ENCODE measurements at regions not wholly inside any gene's neighbourhood (a gene's known extent, or its start where the extent isn't known, plus 50 kb on each side); places are given as distances from the start of the nearest gene placed in this dataset.

DNA sequence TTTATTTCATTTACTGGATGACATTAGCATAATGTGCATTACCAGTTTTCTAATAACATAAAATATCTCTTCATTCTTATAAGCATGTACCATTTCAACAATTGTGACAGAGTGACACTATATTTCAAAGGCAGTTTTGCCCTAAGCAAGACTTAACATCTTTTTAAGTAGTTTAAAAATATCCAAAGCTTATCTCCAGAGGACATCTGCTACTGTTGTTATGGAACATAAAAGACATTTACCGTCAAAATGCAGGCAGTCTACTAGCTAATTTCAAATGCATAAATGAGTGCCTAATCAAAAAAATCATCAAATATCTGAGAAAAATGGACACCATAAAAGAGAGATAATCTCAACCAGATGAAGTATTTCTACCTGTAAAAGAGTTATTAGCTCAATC is 782.4 kb upstream of the BRINP3 start:
- ATAC-seq (ENCODE audit: insufficient number of reproducible peaks, low FRiP score, low read depth): no peak
- TF ChIP-seq, protein P1, sequence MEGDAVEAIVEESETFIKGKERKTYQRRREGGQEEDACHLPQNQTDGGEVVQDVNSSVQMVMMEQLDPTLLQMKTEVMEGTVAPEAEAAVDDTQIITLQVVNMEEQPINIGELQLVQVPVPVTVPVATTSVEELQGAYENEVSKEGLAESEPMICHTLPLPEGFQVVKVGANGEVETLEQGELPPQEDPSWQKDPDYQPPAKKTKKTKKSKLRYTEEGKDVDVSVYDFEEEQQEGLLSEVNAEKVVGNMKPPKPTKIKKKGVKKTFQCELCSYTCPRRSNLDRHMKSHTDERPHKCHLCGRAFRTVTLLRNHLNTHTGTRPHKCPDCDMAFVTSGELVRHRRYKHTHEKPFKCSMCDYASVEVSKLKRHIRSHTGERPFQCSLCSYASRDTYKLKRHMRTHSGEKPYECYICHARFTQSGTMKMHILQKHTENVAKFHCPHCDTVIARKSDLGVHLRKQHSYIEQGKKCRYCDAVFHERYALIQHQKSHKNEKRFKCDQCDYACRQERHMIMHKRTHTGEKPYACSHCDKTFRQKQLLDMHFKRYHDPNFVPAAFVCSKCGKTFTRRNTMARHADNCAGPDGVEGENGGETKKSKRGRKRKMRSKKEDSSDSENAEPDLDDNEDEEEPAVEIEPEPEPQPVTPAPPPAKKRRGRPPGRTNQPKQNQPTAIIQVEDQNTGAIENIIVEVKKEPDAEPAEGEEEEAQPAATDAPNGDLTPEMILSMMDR (IDR thresholded peaks at IDR 0.05): no peak
- Histone ChIP-seq H3K4me1 (ENCODE audit: control insufficient read depth in 1 of 2, low read depth in 2 of 2) (no peaks in the 10 kb centered on the region), H3K4me3 (no peak overlapping the region), H3K36me3 (no peaks in the 10 kb centered on the region), H3K27ac (no peak overlapping the region), H3K27me3 (replicated peaks; ENCODE audit: insufficient read depth) (no peaks in the 10 kb centered on the region), H3K9me3 (no peaks in the 10 kb centered on the region)
- DNase-seq (ENCODE audit: low spot score): no peak

DNA sequence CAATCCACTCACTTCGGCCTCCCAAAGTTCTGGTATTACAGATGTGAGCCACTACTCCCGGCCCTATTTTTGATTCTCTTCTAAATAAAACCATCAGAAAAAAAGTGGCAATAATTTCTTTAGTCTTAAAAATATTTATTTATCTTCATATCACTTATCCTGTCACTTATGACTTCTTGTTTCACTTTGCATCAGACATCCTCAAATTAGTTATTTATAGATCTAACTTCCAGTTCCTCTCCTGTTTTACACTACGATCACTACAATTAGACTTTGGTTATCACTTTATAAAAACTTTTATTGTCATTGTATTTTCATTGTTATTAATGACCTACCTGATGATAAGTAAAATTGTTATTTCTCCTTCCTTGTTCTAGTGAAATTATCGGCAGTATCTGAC is 783.4 kb upstream of the BRINP3 start:
- H3K36me3 ChIP-seq: no peaks in the 10 kb centered on the region
- H3K27ac ChIP-seq: no peak overlapping the region
- no peaks in the 10 kb centered on the region for H3K27me3 ChIP-seq (replicated peaks; ENCODE audit: insufficient read depth)
- ATAC-seq (ENCODE audit: insufficient number of reproducible peaks, low FRiP score, low read depth): no peak
- no peaks in the 10 kb centered on the region for H3K4me1 ChIP-seq (ENCODE audit: control insufficient read depth in 1 of 2, low read depth in 2 of 2)
- no peak for DNase-seq (ENCODE audit: low spot score)
- H3K4me3 ChIP-seq: no peak overlapping the region
- H3K9me3 ChIP-seq: no peaks in the 10 kb centered on the region
- TF ChIP-seq, protein P1 (IDR thresholded peaks at IDR 0.05): no peak

DNA sequence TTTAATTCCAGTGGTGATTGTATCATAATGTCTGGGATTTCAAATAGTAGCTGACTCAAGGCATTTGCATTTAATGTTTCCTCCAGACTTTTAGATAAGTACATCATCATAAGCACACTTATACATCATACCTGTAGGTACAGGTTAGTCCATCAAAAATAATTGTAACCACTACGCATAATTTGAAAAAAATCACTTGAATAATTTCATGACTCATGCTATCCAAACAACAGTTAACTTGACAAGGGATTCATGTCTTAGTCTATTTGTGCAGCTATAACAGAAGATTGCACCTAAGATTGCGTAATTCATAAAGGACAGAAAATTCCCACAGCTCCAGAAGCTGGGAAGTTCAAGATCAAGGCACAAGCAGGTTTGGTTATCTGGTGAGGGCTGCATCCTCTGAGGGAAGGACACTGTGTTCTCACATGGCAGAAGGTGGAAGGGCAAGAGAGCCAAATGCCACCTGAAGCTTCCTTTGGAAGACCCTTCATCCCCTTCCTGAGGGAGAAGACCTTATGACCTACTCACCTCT is 801.7 kb upstream of the BRINP3 start:
- H3K4me1 ChIP-seq (ENCODE audit: control insufficient read depth in 1 of 2, low read depth in 2 of 2): no peaks in the 10 kb centered on the region
- no peak for ATAC-seq (ENCODE audit: insufficient number of reproducible peaks, low FRiP score, low read depth)
- DNase-seq (ENCODE audit: low spot score): no peak

DNA sequence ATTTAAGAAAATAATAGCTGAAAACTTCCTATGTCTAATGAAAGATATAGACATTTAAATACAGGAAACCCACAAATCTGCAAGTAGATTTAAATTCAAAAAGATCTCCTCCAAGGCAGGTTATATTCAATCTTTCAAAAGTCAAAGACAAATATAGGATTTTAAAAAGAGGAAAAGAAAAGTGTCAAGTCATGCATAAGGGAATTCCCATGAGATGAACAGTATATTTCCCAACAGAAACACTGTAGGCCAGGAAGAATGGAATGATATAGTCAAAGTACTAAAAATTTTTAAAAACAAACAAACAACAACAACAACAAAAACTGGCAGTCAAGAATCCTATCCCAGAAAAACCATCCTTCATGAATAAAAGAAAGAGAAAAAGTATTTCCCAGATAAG is 806.5 kb upstream of the BRINP3 start:
- Histone ChIP-seq H3K27me3 (replicated peaks; ENCODE audit: insufficient read depth) (no peaks in the 10 kb centered on the region), H3K9me3 (no peaks in the 10 kb centered on the region), H3K36me3 (no peaks in the 10 kb centered on the region), H3K4me1 (ENCODE audit: control insufficient read depth in 1 of 2, low read depth in 2 of 2) (no peaks in the 10 kb centered on the region), H3K4me3 (no peak overlapping the region), H3K27ac (no peak overlapping the region)
- DNase-seq (ENCODE audit: low spot score) (no peak), ATAC-seq (ENCODE audit: insufficient number of reproducible peaks, low FRiP score, low read depth) (no peak)
- TF ChIP-seq, protein P1 (IDR thresholded peaks at IDR 0.05): no peak

More for the DNA sequence above, 801.7 kb upstream of the BRINP3 start:
- no peak overlapping the region for H3K4me3 ChIP-seq
- no peak overlapping the region for H3K27ac ChIP-seq
- TF ChIP-seq, protein P1 (IDR thresholded peaks at IDR 0.05): no peak
- H3K9me3 ChIP-seq: no peaks in the 10 kb centered on the region
- no peaks in the 10 kb centered on the region for H3K36me3 ChIP-seq
- no peaks in the 10 kb centered on the region for H3K27me3 ChIP-seq (replicated peaks; ENCODE audit: insufficient read depth)

DNA sequence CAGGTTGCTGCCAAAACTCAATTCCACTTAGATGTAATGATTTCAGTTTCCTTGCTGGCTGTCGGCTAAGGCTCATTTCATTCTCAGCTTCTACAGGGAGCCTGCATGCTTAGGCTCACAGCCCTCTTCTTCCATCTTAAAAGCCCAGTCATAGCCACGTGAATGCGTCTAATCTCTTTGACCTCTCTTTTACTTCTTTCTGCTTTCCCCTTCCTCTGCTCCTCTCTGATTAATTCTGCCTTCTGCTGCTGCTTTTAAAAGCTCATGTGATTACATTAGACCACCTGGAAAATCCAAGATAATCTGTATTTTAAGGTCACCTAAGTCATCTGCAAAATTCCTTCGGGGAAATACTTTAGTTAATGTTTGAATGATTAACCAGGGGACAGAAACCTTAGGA is 812.8 kb upstream of the BRINP3 start:
- Histone ChIP-seq H3K4me1 (ENCODE audit: control insufficient read depth in 1 of 2, low read depth in 2 of 2) (no peaks in the 10 kb centered on the region), H3K9me3 (no peaks in the 10 kb centered on the region), H3K4me3 (no peak overlapping the region), H3K36me3 (no peaks in the 10 kb centered on the region), H3K27ac (no peak overlapping the region), H3K27me3 (replicated peaks; ENCODE audit: insufficient read depth) (no peaks in the 10 kb centered on the region)
- DNase-seq (ENCODE audit: low spot score) (no peak), ATAC-seq (ENCODE audit: insufficient number of reproducible peaks, low FRiP score, low read depth) (no peak)
- TF ChIP-seq, protein P1 (IDR thresholded peaks at IDR 0.05): no peak
